NCI-H510A treated with DMSO at 0.1 percent for 48 hours (cell line): ENCODE measurements at regions not wholly inside any gene's neighbourhood (a gene's known extent, or its start where the extent isn't known, plus 50 kb on each side); places are given as distances from the start of the nearest gene placed in this dataset.

Experiments
- DNase-seq: peaks from one replicate; lab custom pipeline; 2025; lab: John Stamatoyannopoulos, UW

GRCh38 chr19:5216141-5216847 lies 124.3 kb downstream of the PTPRS start:
- DNase-seq: no peak

- no peak for DNase-seq
Observed at GRCh38 chr19:5215431-5215830, 125.2 kb downstream of the PTPRS start.

- DNase-seq: no peak
Observed at GRCh38 chr19:5214902-5215301, 125.7 kb downstream of the PTPRS start.

GRCh38 chr19:5214371-5214770 lies 126.2 kb downstream of the PTPRS start:
- DNase-seq: no peak

GRCh38 chr19:5213667-5214066 lies 126.9 kb downstream of the PTPRS start:
- DNase-seq: no peak

- no peak for DNase-seq
Observed at GRCh38 chr19:5212101-5212500, 128.5 kb downstream of the PTPRS start.

GRCh38 chr19:5211217-5211822 lies 129.3 kb downstream of the PTPRS start:
- no peak for DNase-seq

GRCh38 chr19:5210556-5210955 lies 130.1 kb downstream of the PTPRS start:
- DNase-seq: no peak

- no peak for DNase-seq
Observed at GRCh38 chr19:5207806-5208205, 132.8 kb downstream of the PTPRS start.

- no peak for DNase-seq
Observed at GRCh38 chr19:5206751-5207075, 133.9 kb downstream of the PTPRS start.

- DNase-seq: no peak
Observed at GRCh38 chr19:5205937-5206750, 134.5 kb downstream of the PTPRS start.

- DNase-seq: no peak
Observed at GRCh38 chr19:5205381-5205780, 135.2 kb downstream of the PTPRS start.

- DNase-seq: no peak
Observed at GRCh38 chr19:5204212-5204611, 136.4 kb downstream of the PTPRS start.
